ENCODE measurements at regions not wholly inside any gene's neighbourhood (a gene's known extent, or its start where the extent isn't known, plus 50 kb on each side); places are given as distances from the start of the nearest gene placed in this dataset.

DNA sequence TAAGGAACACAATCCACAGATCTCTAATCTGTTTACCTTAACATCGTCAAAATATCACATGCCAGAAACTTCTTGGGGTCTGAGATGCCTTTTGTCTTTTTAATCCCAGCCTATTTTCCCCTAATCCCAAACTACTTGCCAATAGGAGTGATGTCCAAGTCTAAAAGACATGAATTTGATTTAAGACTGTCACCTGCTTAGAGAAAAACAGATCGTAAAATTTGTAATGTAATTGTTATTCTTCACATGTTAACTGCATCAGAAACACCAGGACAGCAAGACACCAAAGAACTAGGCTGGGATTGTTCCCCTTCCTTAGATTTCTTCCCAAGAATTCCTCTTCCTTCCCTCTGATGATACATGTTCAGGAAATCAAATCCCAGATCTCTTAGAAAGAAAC is 198.1 kb upstream of the ARHGAP20 start:
- peaks cover 12% of the 10 kb centered on the region for H3K4me1 Mint-ChIP-seq (ENCODE audit: insufficient read depth, unreplicated experiment)
- H3K27ac Mint-ChIP-seq (ENCODE audit: low read depth, unreplicated experiment), result no peak overlapping the region
- TF ChIP-seq, protein P1, sequence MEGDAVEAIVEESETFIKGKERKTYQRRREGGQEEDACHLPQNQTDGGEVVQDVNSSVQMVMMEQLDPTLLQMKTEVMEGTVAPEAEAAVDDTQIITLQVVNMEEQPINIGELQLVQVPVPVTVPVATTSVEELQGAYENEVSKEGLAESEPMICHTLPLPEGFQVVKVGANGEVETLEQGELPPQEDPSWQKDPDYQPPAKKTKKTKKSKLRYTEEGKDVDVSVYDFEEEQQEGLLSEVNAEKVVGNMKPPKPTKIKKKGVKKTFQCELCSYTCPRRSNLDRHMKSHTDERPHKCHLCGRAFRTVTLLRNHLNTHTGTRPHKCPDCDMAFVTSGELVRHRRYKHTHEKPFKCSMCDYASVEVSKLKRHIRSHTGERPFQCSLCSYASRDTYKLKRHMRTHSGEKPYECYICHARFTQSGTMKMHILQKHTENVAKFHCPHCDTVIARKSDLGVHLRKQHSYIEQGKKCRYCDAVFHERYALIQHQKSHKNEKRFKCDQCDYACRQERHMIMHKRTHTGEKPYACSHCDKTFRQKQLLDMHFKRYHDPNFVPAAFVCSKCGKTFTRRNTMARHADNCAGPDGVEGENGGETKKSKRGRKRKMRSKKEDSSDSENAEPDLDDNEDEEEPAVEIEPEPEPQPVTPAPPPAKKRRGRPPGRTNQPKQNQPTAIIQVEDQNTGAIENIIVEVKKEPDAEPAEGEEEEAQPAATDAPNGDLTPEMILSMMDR (IDR thresholded peaks at IDR 0.05; ENCODE audit: unreplicated experiment), result no peak
- no peak for DNase-seq (ENCODE audit: unreplicated experiment)
- peaks cover 44% of the 10 kb centered on the region for H3K27me3 Mint-ChIP-seq (ENCODE audit: insufficient read depth, unreplicated experiment)
- no peaks in the 10 kb centered on the region for H3K9me3 Mint-ChIP-seq (ENCODE audit: unreplicated experiment)
- CTCF ChIA-PET, result no interaction called here
- H3K36me3 Mint-ChIP-seq (ENCODE audit: insufficient read depth, unreplicated experiment), result no peaks in the 10 kb centered on the region
- intact Hi-C loops (cut with micrococcal nuclease), result no loop called here
- H3K4me3 Mint-ChIP-seq (ENCODE audit: unreplicated experiment), result no peak overlapping the region
- BruUV-seq (replicated peaks), result no TSS peak
- POLR2A ChIA-PET, result no interaction called here

DNA sequence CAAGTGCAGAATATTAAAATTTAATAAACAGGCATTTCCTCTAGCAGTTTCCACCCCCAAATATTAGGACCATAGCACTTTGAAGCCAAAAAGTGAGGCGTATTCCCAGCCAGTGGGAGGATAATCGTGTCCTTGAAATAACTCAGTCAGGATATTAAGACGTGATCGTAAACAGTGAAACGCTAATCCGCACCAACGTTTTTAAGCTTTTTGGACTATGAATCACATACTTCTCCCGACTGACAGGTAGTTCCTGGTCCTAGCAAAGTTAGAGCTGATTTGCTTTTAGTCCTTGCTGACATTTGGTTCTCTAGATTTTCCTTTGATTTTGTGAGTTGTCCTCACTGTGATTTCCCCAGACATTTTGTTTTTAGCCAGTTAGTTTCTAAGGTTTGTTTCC is 197.1 kb upstream of the ARHGAP20 start:
- H3K27ac Mint-ChIP-seq (ENCODE audit: low read depth, unreplicated experiment), result no peak overlapping the region
- BruUV-seq (replicated peaks), result no TSS peak
- ChIA-PET POLR2A (no interaction called here), CTCF (no interaction called here)
- H3K4me1 Mint-ChIP-seq (ENCODE audit: insufficient read depth, unreplicated experiment), result peaks cover 12% of the 10 kb centered on the region
- intact Hi-C loops (cut with micrococcal nuclease), result no loop called here
- TF ChIP-seq, protein P1 (IDR thresholded peaks at IDR 0.05; ENCODE audit: unreplicated experiment), result no peak
- no peak overlapping the region for H3K4me3 Mint-ChIP-seq (ENCODE audit: unreplicated experiment)
- DNase-seq (ENCODE audit: unreplicated experiment), result no peak
- H3K9me3 Mint-ChIP-seq (ENCODE audit: unreplicated experiment), result no peaks in the 10 kb centered on the region
- no peaks in the 10 kb centered on the region for H3K36me3 Mint-ChIP-seq (ENCODE audit: insufficient read depth, unreplicated experiment)
- peaks cover 54% of the 10 kb centered on the region for H3K27me3 Mint-ChIP-seq (ENCODE audit: insufficient read depth, unreplicated experiment)

DNA sequence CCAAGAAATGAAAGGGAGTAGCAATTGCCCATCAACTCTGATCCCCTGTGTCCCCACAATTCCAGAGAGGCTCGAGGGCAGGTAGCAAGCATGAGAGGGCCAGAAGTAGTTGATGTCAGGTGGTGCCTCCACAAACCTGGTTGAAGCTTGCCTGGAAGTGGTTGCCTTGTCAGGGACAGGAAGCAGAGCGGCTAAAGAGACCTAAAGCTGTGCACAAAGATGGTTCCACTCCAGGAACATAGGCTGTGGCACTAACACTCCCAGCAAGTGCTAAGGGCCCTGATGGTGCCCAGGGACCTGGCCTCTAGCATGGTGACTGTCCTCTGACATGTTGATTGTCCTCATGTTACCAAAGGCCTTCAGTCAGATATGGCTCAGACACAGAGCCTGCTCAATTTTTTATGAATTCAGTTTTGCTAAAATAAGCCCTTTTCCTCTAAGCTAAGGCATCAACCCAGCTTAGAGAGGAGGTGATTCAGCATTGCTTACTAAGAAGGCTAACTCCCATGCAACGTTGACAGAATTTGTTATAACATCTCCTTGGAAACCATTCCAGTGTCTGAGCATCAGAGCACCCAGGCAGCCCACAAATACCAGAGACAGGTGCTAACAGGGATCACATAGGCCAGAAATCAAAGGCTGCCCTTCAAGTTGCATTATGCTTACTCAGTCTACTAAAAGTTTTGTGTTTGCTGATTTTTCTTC is 196.3 kb upstream of the ARHGAP20 start:
- ChIA-PET POLR2A (no interaction called here), CTCF (no interaction called here)
- Mint-ChIP-seq H3K36me3 (ENCODE audit: insufficient read depth, unreplicated experiment) (no peaks in the 10 kb centered on the region), H3K27me3 (ENCODE audit: insufficient read depth, unreplicated experiment) (peaks cover 62% of the 10 kb centered on the region), H3K4me3 (ENCODE audit: unreplicated experiment) (no peak overlapping the region), H3K27ac (ENCODE audit: low read depth, unreplicated experiment) (peak overlapping the region; percentile 32), H3K9me3 (ENCODE audit: unreplicated experiment) (no peaks in the 10 kb centered on the region), H3K4me1 (ENCODE audit: insufficient read depth, unreplicated experiment) (peaks cover 12% of the 10 kb centered on the region)
- TF ChIP-seq, protein P1 (IDR thresholded peaks at IDR 0.05; ENCODE audit: unreplicated experiment), result no peak
- peak; percentile 35 for DNase-seq (ENCODE audit: unreplicated experiment)
- intact Hi-C loops (cut with micrococcal nuclease), result no loop called here
- BruUV-seq (replicated peaks), result no TSS peak

DNA sequence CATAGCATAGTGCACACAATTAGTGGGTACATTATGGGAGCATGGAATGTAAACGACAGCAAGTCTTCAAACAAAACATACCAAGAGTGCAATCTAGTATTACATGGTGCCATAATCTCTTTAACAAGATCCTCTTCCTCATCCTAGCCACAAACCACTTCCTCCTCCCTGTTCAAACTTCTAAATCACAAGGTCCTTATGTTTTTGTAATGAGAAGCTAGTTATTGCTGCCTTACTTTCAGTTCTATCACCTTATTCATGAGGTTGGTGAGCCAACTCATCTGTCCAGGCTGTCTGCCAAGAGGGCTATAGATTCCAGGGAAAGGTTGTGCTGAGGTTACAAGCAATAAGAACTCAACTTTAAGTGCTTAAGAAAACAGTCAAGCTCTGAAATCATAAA is 195.4 kb upstream of the ARHGAP20 start:
- Mint-ChIP-seq H3K27ac (ENCODE audit: low read depth, unreplicated experiment) (peak overlapping the region; percentile 32), H3K9me3 (ENCODE audit: unreplicated experiment) (no peaks in the 10 kb centered on the region), H3K4me3 (ENCODE audit: unreplicated experiment) (no peak overlapping the region), H3K27me3 (ENCODE audit: insufficient read depth, unreplicated experiment) (peaks cover 71% of the 10 kb centered on the region), H3K4me1 (ENCODE audit: insufficient read depth, unreplicated experiment) (peaks cover 12% of the 10 kb centered on the region), H3K36me3 (ENCODE audit: insufficient read depth, unreplicated experiment) (no peaks in the 10 kb centered on the region)
- TF ChIP-seq, protein P1 (IDR thresholded peaks at IDR 0.05; ENCODE audit: unreplicated experiment), result no peak
- intact Hi-C loops (cut with micrococcal nuclease), result no loop called here
- ChIA-PET CTCF (no interaction called here), POLR2A (interaction anchor here (0.6 kb wide), 3 partner anchors 77 to 309 kb away, joined by 3 to 6 read pairs (median 3); no protein-coding TSS in a partner anchor)
- BruUV-seq (replicated peaks), result no TSS peak
- peak; percentile 93 for DNase-seq (ENCODE audit: unreplicated experiment)
